GM10248 (cell line): ENCODE measurements at regions not wholly inside any gene's neighbourhood (a gene's known extent, or its start where the extent isn't known, plus 50 kb on each side); places are given as distances from the start of the nearest gene placed in this dataset.

ENCODE experiments used
- CTCF ChIA-PET: fragments of 300-600 bp; sonication (Branson Sonifier 250); formaldehyde crosslinking; extraction: SDS; loops from one replicate; lab custom pipeline; 2021; ENCODE audit warnings: antibody characterized with exemption; lab: Yijun Ruan, JAX
- POLR2A ChIA-PET: fragments of 350-650 bp; sonication (Branson Sonifier 250); formaldehyde crosslinking; extraction: SDS; loops from one replicate; lab custom pipeline; 2020; ENCODE audit warnings: antibody characterized with exemption; lab: Yijun Ruan, JAX
- DNase-seq: peaks from one replicate; pipeline ENCODE4 v3.0.0; 2012; ENCODE audit errors: extremely low spot score
- CTCF ChIP-seq: IDR thresholded peaks from 2 replicates; pipeline ENCODE4 v1.5.1; 2012; ENCODE audit warnings: mild to moderate bottlenecking, low read depth; ENCODE audit errors: extremely low read depth, missing control alignments, control extremely low read depth

- POLR2A ChIA-PET: no interaction called here
- no peak for DNase-seq
- CTCF ChIA-PET: no interaction called here
- TF ChIP-seq CTCF: no peak
Measured at GRCh38 chr20:51894619-51895018, 92.3 kb upstream of the SALL4 start.

GRCh38 chr20:51894201-51894600 is 91.9 kb upstream of the SALL4 start:
- no peak for TF ChIP-seq CTCF
- ChIA-PET POLR2A (no interaction called here), CTCF (interaction anchor here (1.0 kb wide), 1 partner anchor 11 kb away, joined by 3 read pairs; no protein-coding TSS in a partner anchor)
- no peak for DNase-seq

GRCh38 chr20:51893723-51894122 is 91.4 kb upstream of the SALL4 start:
- DNase-seq: no peak
- ChIA-PET CTCF (interaction anchor here (1.0 kb wide), 1 partner anchor 12 kb away, joined by 3 read pairs; no protein-coding TSS in a partner anchor), POLR2A (no interaction called here)
- TF ChIP-seq CTCF: no peak

GRCh38 chr20:51890003-51890402 is 87.7 kb upstream of the SALL4 start:
- DNase-seq: no peak
- TF ChIP-seq CTCF: no peak
- CTCF ChIA-PET: interaction anchor here (1.0 to 1.3 kb wide), 2 partner anchors 11 to 189 kb away, joined by 3 to 6 read pairs; no protein-coding TSS in a partner anchor
- POLR2A ChIA-PET: no interaction called here

- ChIA-PET CTCF (interaction anchor here (1.0 to 1.3 kb wide), 2 partner anchors 11 to 189 kb away, joined by 3 to 6 read pairs; no protein-coding TSS in a partner anchor), POLR2A (no interaction called here)
- no peak for DNase-seq
- TF ChIP-seq CTCF: no peak
Measured at GRCh38 chr20:51889466-51889865, 87.1 kb upstream of the SALL4 start.

GRCh38 chr20:51888291-51888690 is 86.0 kb upstream of the SALL4 start:
- TF ChIP-seq CTCF: no peak
- DNase-seq: no peak
- POLR2A ChIA-PET: no interaction called here
- CTCF ChIA-PET: no interaction called here
